Fibroblast of skin of back (primary cell): ENCODE measurements at regions not wholly inside any gene's neighbourhood (a gene's known extent, or its start where the extent isn't known, plus 50 kb on each side); places are given as distances from the start of the nearest gene placed in this dataset.
A peak's percentile ranks its signal among the peaks of the same experiment; 100 is the strongest.

Source experiments
- DNase-seq: peaks from one replicate; pipeline ENCODE4 v3.0.0-alpha.2; 2013

DNA sequence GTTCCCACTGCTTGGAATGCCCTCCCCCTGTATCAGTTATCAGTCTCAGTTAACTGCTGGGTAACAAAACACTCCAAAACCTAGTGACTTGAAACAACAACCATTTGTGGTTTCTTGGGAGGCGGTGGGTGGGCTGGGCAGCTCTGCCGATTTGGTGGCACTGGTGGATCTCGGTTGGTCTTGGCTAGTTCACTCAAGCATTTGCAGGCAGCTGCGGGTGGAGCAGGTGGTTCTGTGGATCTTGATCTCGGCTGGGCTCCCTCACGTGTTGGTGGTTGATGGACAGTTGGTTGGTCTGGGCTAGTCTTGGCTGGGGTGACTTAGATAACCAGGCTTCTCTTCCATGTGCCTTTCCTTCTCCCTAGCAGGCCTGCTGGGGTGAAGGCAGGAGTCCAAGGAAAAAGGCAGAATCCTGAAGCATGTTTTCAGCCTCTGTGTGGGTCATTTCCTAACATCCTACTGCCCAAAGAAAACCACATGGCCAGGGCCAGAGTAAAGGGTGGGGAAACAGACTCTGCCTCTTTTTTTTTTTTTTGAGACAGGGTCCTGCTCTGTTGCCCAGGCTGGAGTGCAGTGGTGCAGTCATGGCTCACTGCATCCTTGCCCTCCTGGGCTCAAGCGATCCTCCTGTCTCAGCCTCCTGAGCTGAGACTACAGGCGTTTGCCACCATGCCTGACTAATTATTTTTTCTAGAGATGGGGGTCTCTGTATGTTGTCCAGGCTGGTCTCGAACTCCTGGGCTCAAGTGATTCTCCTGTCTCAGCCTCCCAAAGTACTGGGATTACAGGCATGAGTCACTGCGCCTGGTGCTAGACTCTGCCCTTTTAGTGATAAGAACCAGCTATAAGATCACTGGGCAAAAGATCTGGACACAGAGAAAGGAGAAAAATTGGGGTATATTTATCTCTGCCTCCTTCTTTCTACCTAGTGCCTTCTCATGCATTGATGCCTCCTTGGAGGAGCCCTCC is 183.7 kb downstream of the RGS3 start:
- no peak for DNase-seq

DNA sequence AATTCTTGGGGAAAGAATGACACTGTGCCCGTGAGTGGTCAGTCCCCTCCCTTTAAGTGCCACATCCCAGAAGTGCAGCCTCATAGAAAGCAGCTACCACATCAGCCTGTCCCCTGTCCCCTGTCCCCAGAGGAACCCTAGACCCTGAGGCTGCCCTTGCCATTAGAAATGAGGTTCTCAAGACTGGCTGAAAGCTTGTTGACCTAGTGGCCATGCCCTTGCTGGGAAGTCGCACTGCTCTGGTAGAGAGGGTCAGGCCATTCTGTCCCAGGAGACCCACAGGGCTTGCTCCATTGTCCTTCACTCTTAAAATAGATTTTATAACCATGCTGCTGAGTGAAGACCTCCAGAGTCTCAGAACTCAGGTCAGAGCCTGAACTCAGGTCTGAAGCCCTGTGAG is 184.5 kb downstream of the RGS3 start:
- DNase-seq: no peak

GRCh38 chr9:113648586-113648985 is 185.1 kb downstream of the RGS3 start:
- DNase-seq: no peak

DNA sequence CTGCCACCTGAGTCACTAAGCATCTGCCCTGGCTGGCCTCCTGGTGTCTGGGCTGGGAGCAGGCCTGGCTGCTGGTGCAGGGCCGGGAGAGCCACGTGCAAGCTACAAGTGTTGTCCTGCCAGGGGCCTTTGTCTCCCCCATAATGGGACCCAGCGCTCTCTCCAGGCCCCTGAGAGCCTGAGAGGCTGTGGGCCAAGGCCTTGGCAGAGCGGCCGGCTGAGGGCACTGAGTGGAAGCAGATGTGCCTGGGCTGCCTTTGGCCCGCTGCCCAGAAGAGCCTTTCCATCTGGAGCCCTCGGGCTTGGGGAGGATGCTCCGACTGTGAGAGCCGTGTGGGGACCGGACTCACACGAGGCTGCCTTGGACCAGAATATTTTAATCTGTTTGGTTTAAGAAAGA is 185.5 kb downstream of the RGS3 start:
- DNase-seq: peak; percentile 72

DNA sequence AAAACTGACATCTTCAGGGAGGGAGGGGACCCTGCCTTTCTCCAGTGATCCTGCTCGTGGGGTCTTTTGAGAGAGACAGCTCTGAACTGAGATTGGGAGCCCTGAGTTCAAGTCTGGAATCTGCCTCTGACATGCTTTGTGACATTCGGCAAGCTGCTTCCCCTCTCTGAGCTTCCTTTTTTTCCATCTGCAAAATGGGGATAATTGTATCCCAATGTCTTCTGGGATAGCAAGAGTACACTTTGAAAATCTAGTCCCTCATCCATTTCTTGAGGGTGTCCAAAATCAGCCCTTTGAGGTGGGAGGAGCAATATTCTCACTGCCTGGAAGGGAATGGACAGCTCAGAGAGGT is 186.3 kb downstream of the RGS3 start:
- no peak for DNase-seq

DNA sequence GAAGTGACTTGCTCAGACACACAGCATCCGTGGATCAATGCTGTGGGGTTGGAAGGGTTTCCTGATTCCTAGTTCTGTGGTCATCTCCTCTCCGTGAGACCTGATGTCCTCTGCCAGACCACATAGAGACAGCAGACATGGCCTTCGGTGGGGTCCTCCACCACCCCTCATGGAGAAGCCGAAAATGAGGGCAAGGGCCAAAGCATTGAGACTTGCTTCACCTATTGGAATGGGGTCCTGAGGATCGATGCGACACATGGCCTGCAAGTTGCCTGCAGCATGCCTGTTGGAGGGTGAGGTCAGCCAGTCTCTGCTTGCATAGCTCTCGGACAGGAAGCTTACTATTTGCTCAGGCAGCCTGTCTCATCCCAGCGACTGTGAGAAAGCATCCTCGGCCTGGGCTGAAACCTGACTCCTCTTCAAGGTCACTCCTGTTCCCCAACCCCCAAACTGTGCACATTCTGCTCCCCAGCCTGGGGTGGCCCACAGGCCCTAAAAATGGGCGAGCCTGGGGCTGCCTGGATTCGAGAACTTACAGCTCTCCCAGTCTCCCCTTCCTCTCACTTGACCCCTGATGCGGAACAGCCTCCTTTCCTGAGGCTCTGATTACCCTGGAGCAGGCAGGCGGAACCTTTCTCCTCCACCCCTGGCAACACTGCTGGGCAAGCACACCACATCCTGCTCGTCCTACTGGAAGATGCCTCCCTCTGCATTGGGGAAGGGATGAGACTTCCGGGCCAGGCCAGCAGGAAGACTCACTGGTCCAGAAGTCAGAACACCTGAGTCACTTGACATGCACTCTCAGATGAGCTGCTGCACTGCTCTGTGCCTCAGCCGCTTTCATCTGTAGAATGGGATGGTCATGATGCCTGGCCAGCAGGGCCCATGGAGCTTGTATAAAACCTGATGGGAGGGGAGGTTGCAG is 186.9 kb downstream of the RGS3 start:
- peak; percentile 76 for DNase-seq

GRCh38 chr9:113651896-113652295 is 188.4 kb downstream of the RGS3 start:
- DNase-seq: no peak

GRCh38 chr9:113652355-113653152 is 189.0 kb downstream of the RGS3 start:
- DNase-seq: no peak

- DNase-seq: no peak
Measured at GRCh38 chr9:113653746-113654604, 190.4 kb downstream of the RGS3 start.

DNA sequence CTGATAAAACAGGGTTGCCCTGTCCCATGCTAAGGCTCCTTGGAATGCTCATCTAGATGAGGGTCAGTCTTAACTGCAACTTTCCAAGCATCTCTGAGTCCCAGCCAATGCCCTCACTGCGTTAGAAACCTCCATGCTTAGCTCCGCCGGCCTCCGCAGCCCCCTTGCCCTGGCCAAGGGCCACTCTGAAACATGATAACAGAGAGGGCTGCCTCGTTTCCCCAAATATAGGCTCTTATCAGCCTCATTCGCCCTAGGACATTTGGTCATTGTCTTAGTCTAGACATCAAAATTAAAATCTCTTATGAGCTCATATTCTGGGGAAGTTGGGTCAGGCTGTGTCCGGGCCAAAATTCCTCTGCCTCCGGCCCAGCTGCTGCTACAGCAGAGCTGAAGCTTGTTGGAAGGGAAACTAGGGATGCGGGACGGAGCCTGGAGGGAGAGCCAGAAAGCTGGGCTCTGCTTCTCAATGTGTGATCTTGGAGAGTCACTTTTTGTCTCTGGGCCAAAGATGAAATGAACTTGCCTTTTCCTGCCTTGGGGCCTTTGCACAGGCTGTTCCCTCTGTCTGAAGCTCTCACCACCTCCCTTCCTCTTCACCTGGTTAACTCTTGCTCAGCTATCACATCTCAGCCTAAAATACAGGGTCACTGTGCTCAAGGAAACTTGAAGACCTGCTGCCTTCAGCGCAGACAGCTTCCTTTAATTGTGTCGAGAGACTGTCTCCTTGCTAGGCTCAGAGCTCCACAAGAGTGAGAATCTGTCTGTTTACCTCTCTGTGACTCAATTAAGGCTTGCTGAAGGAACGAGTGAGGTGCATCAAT is 191.3 kb downstream of the RGS3 start:
- no peak for DNase-seq

DNA sequence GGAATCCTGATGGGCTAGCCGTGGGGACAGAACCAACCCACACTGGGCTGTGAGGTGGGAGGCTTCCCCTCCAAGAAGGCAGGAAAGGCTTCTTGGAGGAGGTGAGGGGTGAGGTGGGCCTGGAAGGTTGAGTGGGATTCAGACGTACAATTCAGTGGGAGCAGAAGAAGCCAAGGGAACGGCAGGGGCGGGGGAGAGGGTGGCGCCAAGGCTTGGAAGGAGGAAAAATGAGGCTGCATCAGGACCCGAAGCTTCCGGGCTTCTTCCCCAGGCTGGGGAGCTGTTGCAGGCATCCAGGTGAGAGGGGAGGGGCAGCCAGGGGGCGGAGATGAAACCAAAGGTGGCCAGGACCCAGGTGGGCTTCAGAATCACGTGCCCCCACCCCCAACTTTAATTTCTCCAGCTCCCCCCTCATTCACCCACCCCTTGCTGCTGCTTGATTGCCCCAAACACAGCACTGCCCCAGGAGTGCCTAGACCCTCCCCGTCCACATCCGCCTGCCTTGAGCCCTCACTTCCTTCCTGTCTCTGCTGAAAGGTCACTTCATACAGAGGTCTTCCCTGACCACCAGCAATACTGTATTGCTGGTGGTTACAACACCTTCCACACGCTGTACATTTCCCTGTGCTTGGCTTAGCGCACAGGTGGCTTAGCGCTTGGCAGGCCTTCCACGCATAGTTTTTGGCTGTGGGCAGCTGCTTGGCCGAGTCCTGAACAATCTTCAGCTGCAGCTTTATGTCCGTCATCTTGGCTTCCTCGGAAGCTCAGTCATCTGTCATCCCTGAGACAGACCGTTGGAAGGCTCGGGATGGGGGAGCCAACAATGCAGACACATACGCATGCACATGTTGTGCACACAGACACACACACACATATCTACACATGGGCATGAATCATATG is 193.5 kb downstream of the RGS3 start:
- no peak for DNase-seq

- DNase-seq: peak; percentile 74
Measured at GRCh38 chr9:113657765-113658544, 194.4 kb downstream of the RGS3 start.

DNA sequence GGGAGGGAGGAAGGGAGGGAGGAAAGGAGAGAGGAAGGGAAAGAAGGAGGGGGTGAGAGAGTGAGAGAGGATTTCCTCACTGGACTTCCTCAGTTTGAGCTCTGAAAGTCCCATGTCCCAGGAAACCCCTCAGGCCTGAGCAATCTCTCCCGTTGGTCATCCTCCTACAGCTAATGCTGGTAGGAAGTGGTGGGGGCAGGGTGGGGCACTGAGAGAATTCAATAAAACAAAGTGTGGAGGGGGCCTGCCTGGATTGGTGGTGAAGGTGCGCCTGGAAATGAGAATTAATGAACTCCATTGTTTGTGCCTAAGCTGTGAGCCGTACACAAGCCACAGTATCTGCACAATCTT is 195.0 kb downstream of the RGS3 start:
- DNase-seq: no peak

- DNase-seq: no peak
Measured at GRCh38 chr9:113659039-113659438, 195.5 kb downstream of the RGS3 start.

- DNase-seq: no peak
Measured at GRCh38 chr9:113659740-113660139, 196.2 kb downstream of the RGS3 start.

DNA sequence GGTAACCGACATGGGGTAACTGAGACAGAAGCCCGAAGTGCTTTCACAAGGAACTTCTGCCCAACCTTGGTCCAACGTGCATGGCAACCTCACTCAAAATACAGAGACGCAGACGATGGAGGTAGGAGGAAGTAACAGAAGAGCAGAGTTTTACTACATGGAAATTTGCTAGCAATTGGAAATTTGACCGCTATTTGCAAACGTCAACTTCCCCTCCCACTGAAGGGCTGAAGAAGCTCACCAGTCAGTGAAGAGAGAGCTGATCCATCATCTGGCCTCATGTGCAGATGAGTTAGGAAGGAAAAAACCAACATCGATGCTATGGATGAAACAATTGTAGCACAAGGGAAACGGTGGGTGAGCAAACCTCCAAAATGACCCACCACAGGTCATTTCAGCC is 196.7 kb downstream of the RGS3 start:
- no peak for DNase-seq

DNA sequence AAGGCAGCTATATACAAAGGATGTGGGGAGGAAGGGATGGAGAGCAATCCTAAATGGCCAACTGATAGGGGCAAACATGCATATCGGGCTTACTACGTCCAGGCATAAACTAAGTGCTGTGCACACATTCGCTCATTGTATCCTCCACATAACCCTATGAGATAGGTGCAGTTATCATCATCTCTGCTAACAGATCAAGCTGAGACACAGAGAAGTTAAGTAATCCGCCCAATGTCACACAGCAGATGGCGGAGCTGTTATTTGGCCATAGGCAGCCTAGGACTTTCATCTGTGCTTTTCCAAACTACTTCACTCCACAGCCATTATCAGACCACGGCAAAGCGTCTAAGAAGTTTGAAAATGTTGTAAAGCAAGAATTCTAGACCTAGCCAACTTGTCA is 197.5 kb downstream of the RGS3 start:
- DNase-seq: no peak

- DNase-seq: no peak
Measured at GRCh38 chr9:113664181-113664875, 200.8 kb downstream of the RGS3 start.
